ENCODE measurements at regions not wholly inside any gene's neighbourhood (a gene's known extent, or its start where the extent isn't known, plus 50 kb on each side); places are given as distances from the start of the nearest gene placed in this dataset.

DNA sequence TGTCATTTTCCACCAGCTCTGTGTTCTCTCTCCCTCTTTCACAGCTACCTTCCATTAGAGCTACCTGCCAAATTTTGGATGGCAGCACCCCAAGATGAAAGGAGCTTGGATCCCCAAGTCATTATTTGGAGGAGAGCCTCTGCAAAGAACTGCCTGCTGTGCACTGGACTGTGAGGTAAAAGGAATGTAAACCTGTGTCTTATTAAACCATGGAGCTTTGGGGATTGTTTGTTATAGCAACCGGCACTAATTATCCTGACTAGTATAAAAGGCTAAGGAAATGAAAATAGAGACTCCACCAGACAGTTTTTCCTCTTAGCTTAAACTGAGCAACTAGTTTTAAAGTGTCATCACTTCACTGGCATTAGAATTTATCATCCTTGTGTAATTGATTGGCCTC, 191.6 kb upstream of the DTNBP1 start:
- no peak overlapping the region for H3K4me3 Mint-ChIP-seq
- no peaks in the 10 kb centered on the region for H3K27me3 Mint-ChIP-seq
- no peaks in the 10 kb centered on the region for H3K9me3 Mint-ChIP-seq
- H3K36me3 Mint-ChIP-seq = no peaks in the 10 kb centered on the region
- H3K4me1 Mint-ChIP-seq = no peaks in the 10 kb centered on the region
- H3K27ac Mint-ChIP-seq = no peak overlapping the region

DNA sequence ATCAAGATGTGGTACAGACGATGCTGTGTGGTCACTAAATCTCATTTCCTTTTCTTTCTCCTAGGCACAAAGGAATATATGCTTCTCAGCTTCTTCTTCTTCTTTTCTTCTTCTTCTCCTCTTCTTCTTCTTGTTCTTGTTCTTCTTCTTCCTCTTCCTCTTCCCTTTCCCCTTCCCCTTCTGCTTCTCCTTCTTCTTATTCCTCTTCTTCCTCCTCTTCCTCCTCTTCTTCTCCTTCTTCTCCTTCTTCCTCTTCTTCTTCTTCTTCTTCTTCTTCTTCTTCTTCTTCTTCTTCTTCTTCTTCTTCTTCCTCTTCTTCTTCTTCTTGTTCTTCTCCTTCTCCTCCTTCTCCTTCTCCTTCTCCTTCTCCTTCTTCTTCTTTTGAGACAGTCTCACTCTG, 190.4 kb upstream of the DTNBP1 start:
- Mint-ChIP-seq H3K4me3 (no peak overlapping the region), H3K4me1 (no peaks in the 10 kb centered on the region), H3K27me3 (no peaks in the 10 kb centered on the region), H3K9me3 (no peaks in the 10 kb centered on the region), H3K27ac (no peak overlapping the region), H3K36me3 (no peaks in the 10 kb centered on the region)

DNA sequence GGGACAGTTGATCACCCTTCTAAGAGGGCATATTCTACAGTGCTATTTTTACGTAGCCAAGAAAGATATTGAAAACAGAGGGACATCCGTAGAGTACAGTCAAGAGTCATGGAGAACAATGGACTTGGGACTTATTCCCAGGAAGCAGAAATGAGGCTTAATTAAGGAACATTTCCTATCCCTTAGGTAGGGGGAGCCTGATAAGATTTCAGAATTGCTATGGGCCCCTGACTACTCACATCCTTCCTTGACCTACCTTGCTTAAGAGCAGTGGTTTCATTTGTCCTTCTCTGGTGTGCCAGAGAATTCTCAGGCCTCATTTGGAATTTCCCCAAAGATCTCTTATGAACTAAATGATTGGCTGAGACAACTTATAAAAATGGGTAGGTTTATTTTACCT, 189.5 kb upstream of the DTNBP1 start:
- Mint-ChIP-seq H3K4me3 (no peak overlapping the region), H3K27ac (no peak overlapping the region), H3K4me1 (no peaks in the 10 kb centered on the region), H3K36me3 (no peaks in the 10 kb centered on the region), H3K9me3 (no peaks in the 10 kb centered on the region), H3K27me3 (no peaks in the 10 kb centered on the region)

DNA sequence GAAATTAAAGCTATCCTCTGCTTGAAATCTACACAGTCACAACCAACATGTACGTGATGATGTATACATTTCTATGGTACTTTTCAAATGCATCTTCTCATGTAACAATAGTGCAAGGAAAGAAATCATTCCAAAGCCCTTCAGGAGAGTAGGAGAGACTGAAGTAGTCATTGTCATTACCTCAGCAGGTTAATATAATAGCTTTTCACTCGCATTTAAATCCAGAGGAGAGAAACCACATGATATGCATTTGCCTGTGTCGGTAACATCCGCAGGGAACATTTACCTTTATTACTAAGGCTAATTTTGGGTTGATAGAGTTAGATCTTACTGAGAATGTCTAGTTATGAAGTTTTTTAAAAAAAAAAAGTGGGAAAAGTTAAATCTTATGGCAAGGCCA, 186.6 kb upstream of the DTNBP1 start:
- Mint-ChIP-seq H3K27ac (no peak overlapping the region), H3K4me3 (no peak overlapping the region), H3K36me3 (no peaks in the 10 kb centered on the region), H3K27me3 (no peaks in the 10 kb centered on the region), H3K9me3 (no peaks in the 10 kb centered on the region), H3K4me1 (no peaks in the 10 kb centered on the region)

DNA sequence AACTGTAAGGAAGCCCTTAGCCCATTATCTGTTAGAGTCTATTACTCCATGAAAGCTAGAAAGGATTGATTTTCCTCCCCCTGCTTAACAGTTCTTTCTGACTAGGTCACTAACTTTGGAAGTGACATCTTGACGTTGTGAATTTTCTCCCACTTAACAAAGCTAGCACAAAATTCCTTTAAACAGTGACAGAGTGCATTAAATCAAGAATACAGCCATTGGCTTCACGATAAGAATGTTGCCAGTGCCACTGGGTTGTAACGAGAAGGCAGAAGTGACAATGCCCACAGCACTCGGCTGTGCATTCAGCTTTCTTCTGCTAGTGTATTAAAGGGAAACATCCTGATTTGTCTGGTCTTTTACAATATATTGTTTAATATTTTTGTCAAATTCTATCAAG, 182.7 kb upstream of the DTNBP1 start:
- Mint-ChIP-seq H3K4me3 (no peak overlapping the region), H3K4me1 (no peaks in the 10 kb centered on the region), H3K27ac (no peak overlapping the region), H3K36me3 (no peaks in the 10 kb centered on the region), H3K27me3 (no peaks in the 10 kb centered on the region), H3K9me3 (no peaks in the 10 kb centered on the region)

DNA sequence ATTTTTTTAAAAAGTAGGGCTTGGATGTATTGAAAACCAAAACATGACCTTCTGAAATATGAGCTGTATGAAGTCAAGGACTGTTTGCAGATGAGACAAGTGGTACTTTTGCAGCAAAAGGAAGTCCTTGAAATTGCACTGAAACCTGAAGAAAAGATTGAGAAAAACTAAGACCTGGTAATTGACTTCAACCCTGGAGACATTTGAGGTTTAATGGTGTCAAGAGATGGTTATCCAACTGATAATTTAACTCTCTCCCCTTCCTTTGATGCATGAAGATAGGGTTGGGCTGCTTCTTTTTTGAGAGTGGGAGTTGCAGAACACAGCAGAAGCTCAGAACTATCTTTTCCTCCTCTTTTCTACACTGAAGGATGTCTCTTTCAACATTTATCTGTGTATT, 180.9 kb upstream of the DTNBP1 start:
- no peak overlapping the region for H3K4me3 Mint-ChIP-seq
- no peaks in the 10 kb centered on the region for H3K9me3 Mint-ChIP-seq
- no peaks in the 10 kb centered on the region for H3K36me3 Mint-ChIP-seq
- H3K27ac Mint-ChIP-seq = no peak overlapping the region
- no peaks in the 10 kb centered on the region for H3K27me3 Mint-ChIP-seq
- no peaks in the 10 kb centered on the region for H3K4me1 Mint-ChIP-seq

DNA sequence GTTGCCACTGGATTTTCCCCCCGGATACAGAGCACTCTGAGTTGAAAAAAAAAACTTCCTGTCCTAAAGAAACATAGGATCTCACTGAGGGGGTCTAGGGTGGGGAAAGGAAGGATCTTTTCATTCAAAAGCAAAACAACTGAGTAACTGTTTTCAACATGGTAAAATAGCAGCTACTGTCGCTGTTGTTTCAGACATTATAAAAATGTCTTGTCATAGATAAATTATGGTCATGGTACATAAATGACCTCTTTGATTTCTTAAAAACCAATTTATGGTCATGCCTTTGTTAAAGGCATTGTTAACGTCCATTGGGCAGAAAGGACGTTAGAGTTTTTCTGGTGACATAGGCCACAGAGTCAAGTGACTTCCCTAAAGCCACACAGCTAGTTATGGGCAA, 180.4 kb upstream of the DTNBP1 start:
- Mint-ChIP-seq H3K27me3 (no peaks in the 10 kb centered on the region), H3K4me3 (no peak overlapping the region), H3K9me3 (no peaks in the 10 kb centered on the region), H3K4me1 (no peaks in the 10 kb centered on the region), H3K27ac (no peak overlapping the region), H3K36me3 (no peaks in the 10 kb centered on the region)

DNA sequence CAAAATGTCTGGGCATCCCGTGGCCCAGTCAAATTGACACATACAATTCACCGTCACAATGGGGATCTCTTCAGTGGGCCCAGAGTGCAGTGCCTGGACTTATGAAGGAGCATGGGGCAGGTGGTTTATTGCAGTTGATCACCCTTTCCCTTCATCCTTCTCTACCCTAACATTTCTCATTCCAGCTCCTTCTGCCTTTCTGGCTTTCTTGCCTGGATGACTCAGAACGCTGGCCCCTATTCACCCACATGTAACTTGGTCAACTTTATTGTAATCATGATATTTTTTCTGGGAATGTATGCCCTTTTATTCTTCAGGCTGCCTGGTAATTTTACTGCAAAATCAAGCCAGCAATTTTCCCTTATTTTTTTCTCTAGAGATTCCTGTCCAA, 179.9 kb upstream of the DTNBP1 start:
- no peaks in the 10 kb centered on the region for H3K36me3 Mint-ChIP-seq
- no peaks in the 10 kb centered on the region for H3K4me1 Mint-ChIP-seq

DNA sequence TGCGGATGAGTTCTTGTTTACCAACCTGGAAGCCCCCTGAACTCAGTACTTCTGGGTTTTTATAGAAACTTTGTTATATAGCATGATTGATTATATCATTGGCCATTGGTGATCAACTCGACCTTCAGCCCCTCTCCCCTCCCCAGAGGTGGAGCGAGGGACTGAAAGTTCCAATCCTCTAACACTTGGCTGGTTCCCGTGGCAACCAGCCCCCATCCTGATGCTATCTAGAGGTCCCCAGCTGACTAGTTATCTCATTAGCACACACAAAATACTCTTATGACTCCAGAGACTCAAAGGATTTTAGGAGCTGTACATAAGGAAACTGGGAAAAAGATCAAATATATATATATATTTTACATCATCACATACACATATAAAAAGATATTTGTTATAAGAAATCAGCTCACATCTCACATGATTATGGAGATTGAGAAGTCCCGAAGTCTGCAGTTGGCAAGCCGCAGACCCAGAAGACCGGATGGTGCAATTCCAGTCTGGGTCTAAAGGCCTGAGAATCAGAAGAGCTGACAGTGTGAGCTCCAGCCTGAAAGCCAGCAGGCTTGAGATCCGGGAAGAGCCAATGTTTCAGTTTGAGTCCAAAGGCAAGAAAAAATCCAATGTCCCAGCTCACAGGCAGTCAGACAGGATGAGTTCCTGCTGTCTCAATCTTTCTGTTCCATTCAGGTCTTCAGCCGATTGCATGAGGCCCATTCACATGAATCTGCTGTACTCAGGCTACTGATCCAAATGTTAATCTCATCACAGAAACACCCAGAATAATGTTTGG, 179.3 kb upstream of the DTNBP1 start:
- no peak overlapping the region for H3K4me3 Mint-ChIP-seq
- H3K27ac Mint-ChIP-seq = no peak overlapping the region
- H3K4me1 Mint-ChIP-seq = no peaks in the 10 kb centered on the region
- H3K27me3 Mint-ChIP-seq = no peaks in the 10 kb centered on the region
- H3K36me3 Mint-ChIP-seq = no peaks in the 10 kb centered on the region
- no peaks in the 10 kb centered on the region for H3K9me3 Mint-ChIP-seq

More for the DNA sequence above, 179.9 kb upstream of the DTNBP1 start:
- Mint-ChIP-seq H3K9me3 (no peaks in the 10 kb centered on the region), H3K27me3 (no peaks in the 10 kb centered on the region), H3K27ac (no peak overlapping the region), H3K4me3 (no peak overlapping the region)

DNA sequence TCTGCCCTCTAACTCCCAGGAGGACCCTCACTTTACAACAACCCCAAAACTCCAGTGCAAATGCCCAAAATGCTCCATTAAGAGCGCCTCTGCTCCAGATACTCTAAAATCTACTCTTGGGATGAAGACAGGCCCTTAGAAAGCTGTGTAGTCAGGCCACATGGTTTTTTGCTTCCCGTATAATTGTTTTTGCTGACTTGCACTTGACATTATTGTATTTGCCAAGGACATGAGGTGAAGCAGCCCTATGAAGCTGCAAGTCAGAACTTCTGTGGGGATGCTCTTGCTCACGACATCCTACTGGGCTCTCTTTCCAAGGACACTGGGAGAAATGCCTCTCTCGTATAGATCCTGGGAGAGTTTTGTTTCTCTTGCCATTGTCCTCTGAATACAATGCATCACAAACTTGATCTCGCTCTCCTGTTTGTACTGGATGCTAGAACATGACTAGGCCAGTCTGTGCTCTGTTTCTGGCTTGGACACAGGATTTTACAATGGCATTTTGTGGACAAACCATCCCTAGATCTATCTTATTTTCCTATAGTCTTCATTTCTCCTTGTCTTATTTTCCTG, 177.2 kb upstream of the DTNBP1 start:
- Mint-ChIP-seq H3K4me3 (no peak overlapping the region), H3K9me3 (no peaks in the 10 kb centered on the region)

DNA sequence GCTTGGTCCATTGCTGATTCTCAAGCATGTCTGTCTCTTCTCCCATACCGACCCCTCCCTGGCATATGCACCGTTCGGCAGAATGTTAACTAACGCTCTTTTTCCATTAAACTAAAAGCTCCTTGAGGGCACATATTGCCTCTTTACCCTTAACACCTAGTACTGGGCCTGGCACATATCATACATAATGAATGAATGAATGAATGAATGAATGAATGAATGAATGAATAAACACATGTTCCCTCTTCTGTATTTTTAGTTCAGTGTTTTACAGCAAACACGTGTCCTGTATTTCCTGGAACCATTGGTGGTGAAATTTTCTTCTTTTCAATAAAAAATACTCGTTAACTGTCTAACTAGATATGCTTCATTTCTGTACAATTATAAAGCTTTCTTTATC, 174.4 kb upstream of the DTNBP1 start:
- Mint-ChIP-seq H3K4me3 (no peak overlapping the region), H3K9me3 (no peaks in the 10 kb centered on the region), H3K4me1 (no peaks in the 10 kb centered on the region), H3K27ac (no peak overlapping the region), H3K27me3 (no peaks in the 10 kb centered on the region), H3K36me3 (no peaks in the 10 kb centered on the region)

More for the DNA sequence above, 177.2 kb upstream of the DTNBP1 start:
- Mint-ChIP-seq H3K36me3 (no peaks in the 10 kb centered on the region), H3K27me3 (no peaks in the 10 kb centered on the region), H3K4me1 (no peaks in the 10 kb centered on the region), H3K27ac (no peak overlapping the region)

DNA sequence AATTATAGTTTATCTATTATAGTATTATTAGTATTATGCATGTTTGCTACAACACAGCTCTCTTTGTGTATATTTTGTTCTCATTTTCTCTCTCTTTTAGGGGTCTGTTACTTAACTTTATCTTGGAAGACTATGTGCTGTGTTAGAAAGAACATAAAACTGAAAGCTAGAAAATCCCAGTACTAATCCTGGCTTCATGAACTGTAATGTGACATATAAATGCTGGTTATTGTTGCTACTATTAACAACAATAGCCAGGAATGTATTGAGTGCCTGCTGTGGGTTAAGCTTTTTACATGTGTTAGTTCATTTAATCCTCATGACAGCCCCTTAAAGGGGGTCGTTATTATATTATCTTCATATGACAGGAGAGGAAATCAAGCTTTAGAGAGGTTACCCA, 170.0 kb upstream of the DTNBP1 start:
- no peak overlapping the region for H3K4me3 Mint-ChIP-seq
- no peaks in the 10 kb centered on the region for H3K36me3 Mint-ChIP-seq
- no peaks in the 10 kb centered on the region for H3K9me3 Mint-ChIP-seq
- no peak overlapping the region for H3K27ac Mint-ChIP-seq
- H3K27me3 Mint-ChIP-seq = no peaks in the 10 kb centered on the region
- no peaks in the 10 kb centered on the region for H3K4me1 Mint-ChIP-seq

DNA sequence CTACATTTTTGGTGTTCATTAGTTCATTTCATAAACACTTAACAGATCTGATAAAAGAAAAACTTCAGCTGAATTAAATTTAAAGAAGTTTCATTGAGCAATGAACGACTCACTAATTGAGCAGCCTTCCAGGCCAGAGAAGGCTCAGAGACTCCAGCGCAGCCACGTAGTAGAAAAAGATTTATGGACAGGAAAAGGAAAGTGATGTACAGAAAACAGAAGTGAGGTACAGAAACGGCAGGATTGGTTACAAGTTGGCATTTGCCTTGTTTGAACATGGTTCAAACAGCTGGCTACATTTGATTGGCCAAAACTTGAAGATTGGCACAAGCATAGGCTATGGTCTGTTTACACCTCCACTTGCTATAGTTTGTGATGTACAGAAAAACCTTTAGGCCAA, 166.3 kb upstream of the DTNBP1 start:
- Mint-ChIP-seq H3K27me3 (peaks cover 5% of the 10 kb centered on the region), H3K4me3 (no peak overlapping the region), H3K4me1 (no peaks in the 10 kb centered on the region), H3K36me3 (no peaks in the 10 kb centered on the region), H3K9me3 (no peaks in the 10 kb centered on the region), H3K27ac (no peak overlapping the region)

DNA sequence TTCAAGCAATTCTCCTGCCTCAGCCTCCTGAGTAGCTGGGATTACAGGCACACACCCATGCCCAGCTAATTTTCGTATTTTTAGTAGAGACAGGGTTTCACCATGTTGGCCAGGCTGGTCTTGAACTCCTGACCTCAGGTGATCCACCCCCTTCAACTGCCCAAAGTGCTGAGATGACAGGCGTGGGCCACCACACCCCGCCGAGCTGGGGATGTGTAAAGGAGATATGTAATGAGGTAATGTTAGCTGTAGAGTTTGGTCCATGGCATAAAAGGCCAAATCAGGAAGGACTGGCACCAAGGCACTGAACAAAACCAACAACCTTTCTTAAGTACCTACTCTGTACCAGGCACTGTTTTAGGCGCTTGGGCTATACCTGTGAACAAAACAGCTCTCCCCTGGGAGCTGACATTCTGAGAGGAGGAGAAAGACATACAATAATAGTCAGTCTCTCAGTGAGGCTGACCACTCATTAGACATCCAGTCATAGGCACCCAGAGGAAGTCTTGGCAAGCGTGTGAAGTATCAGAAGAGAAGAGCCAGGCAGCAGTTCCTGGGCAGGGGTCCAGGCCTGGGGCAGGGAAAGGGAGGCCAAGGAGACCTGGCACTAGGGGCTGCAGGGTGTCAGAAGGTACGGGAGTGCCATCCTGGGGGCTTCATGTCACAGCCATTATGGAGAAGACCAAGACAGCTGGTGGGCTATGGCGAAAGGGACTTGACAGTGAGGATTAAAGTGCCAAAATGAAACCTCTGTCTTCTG, 164.8 kb upstream of the DTNBP1 start:
- Mint-ChIP-seq H3K4me3 (no peak overlapping the region), H3K9me3 (no peaks in the 10 kb centered on the region), H3K27ac (no peak overlapping the region), H3K27me3 (peaks cover 5% of the 10 kb centered on the region), H3K36me3 (no peaks in the 10 kb centered on the region), H3K4me1 (no peaks in the 10 kb centered on the region)

DNA sequence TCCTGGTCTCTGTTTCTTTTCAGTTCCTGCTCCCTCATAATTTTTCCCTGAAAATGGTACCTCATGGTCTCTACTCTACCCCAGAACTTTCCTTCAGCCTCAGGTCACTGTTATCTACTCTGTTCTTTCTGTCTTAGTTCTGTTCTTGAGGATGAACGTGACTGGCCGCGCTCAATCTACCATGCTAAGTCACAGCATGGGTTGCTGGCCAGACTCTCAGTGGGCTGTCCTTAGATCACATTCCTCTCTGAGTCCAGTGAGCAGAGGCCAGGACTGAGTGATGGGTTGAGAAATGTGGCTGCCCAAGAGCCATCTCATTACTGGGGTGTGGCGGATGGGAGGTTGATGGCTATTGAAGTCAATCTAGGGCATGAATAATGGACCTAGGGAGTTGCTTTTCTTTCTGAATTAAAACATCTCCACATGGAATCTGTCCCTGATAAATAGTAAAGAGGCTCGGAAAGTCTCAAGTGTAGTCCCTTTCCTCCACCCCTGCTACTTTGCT, 164.0 kb upstream of the DTNBP1 start:
- no peak overlapping the region for H3K27ac Mint-ChIP-seq
- H3K4me1 Mint-ChIP-seq = no peaks in the 10 kb centered on the region
- H3K27me3 Mint-ChIP-seq = peaks cover 5% of the 10 kb centered on the region
- no peaks in the 10 kb centered on the region for H3K36me3 Mint-ChIP-seq
- H3K4me3 Mint-ChIP-seq = no peak overlapping the region
- H3K9me3 Mint-ChIP-seq = no peaks in the 10 kb centered on the region

DNA sequence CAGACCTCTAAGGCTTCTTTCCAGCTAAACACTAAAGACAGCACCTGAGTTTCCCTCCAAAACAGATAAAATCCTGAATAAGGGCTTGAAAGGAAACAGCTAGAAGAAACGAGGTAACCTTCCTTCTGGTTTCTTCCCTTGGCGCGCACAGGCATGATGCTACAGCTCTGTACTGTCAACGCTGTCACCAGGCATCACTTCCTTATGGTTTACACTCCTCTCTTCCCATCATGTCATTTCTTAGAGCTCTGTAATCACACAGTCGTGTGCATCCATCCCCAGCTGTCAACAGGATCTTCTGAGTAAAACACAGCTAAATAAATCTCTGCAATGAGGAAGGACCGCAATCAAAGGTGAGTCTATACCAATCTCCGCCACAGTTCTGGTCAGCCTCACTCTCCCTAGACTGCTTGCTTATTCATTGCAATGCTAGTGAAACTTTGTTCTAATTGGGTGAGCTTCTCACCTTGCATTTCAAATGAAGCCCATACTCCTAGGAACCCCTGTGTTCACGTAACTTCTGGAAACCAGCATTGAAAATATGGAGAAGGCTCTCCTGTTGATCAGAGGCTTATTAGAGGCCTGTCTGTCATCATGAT, 162.6 kb upstream of the DTNBP1 start:
- Mint-ChIP-seq H3K4me3 (no peak overlapping the region), H3K4me1 (no peaks in the 10 kb centered on the region), H3K27me3 (peaks cover 5% of the 10 kb centered on the region)

More for the DNA sequence above, 162.6 kb upstream of the DTNBP1 start:
- Mint-ChIP-seq H3K27ac (no peak overlapping the region), H3K9me3 (no peaks in the 10 kb centered on the region), H3K36me3 (no peaks in the 10 kb centered on the region)

All from activated naive CD4-positive, alpha-beta T cell treated with anti-CD3 and anti-CD28 coated beads, Interleukin-2, amount 50 U/mL, for 24 hours (primary cell).